ENCODE measurements at regions not wholly inside any gene's neighbourhood (a gene's known extent, or its start where the extent isn't known, plus 50 kb on each side); places are given as distances from the start of the nearest gene placed in this dataset.

GRCh38 chr3:168470380-168470779, 374.7 kb upstream of the GOLIM4 start:
- no peak for ATAC-seq (ENCODE audit: low read depth)
- TF ChIP-seq CTCF (conservative IDR thresholded peaks at IDR 0.05; ENCODE audit: low read depth, low read length) (no peak), NFE2L2 (IDR thresholded peaks at IDR 0.05; ENCODE audit: low read depth, low read length) (no peak), MXI1 (IDR thresholded peaks at IDR 0.05; ENCODE audit: borderline replicate concordance, low read depth, low read length) (no peak), RAD21 (IDR thresholded peaks at IDR 0.05; ENCODE audit: low read length) (no peak), FOS (IDR thresholded peaks at IDR 0.05; ENCODE audit: low read depth, low read length) (no peak), POLR2A (IDR thresholded peaks at IDR 0.05; ENCODE audit: low read depth, low read length) (no peak), CEBPB (IDR thresholded peaks at IDR 0.05; ENCODE audit: low read depth, low read length) (no peak), RFX5 (IDR thresholded peaks at IDR 0.05; ENCODE audit: low read depth, low read length) (no peak), SMC3 (IDR thresholded peaks at IDR 0.05; ENCODE audit: low read depth, low read length) (no peak), BHLHE40 (IDR thresholded peaks at IDR 0.05; ENCODE audit: low read depth, low read length) (no peak), MAZ (IDR thresholded peaks at IDR 0.05; ENCODE audit: borderline replicate concordance, low read depth, low read length) (no peak), MAFK (IDR thresholded peaks at IDR 0.05; ENCODE audit: low read depth, low read length) (no peak), CHD1 (IDR thresholded peaks at IDR 0.05; ENCODE audit: low read depth, low read length) (no peak), RCOR1 (IDR thresholded peaks at IDR 0.05; ENCODE audit: insufficient replicate concordance, low read length) (no peak)
- TF ChIP-seq, protein P1, sequence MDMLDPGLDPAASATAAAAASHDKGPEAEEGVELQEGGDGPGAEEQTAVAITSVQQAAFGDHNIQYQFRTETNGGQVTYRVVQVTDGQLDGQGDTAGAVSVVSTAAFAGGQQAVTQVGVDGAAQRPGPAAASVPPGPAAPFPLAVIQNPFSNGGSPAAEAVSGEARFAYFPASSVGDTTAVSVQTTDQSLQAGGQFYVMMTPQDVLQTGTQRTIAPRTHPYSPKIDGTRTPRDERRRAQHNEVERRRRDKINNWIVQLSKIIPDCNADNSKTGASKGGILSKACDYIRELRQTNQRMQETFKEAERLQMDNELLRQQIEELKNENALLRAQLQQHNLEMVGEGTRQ (IDR thresholded peaks at IDR 0.05; ENCODE audit: low read depth, low read length) = no peak
- TF ChIP-seq, protein P2, sequence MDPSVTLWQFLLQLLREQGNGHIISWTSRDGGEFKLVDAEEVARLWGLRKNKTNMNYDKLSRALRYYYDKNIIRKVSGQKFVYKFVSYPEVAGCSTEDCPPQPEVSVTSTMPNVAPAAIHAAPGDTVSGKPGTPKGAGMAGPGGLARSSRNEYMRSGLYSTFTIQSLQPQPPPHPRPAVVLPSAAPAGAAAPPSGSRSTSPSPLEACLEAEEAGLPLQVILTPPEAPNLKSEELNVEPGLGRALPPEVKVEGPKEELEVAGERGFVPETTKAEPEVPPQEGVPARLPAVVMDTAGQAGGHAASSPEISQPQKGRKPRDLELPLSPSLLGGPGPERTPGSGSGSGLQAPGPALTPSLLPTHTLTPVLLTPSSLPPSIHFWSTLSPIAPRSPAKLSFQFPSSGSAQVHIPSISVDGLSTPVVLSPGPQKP (IDR thresholded peaks at IDR 0.05; ENCODE audit: borderline replicate concordance, low read depth, low read length) = no peak
- Histone ChIP-seq H3K27ac (ENCODE audit: insufficient read depth, low read length) (no peak overlapping the region), H3K4ac (ENCODE audit: low read depth, low read length) (no peak overlapping the region), H4K8ac (ENCODE audit: low read depth in 2 of 2, low read length in 2 of 2) (no peak overlapping the region), H2AK9ac (replicated peaks; ENCODE audit: low read depth, low read length, poor library complexity) (no peak overlapping the region), H3K4me3 (ENCODE audit: insufficient read depth, low read depth, low read length) (no peak overlapping the region), H2BK120ac (ENCODE audit: low read depth, low read length) (no peak overlapping the region), H3K4me1 (ENCODE audit: control insufficient read depth, insufficient read depth, low read length) (no peaks in the 10 kb centered on the region), H2AK5ac (ENCODE audit: low read depth, low read length) (no peak overlapping the region), H3K56ac (ENCODE audit: extremely low read depth, insufficient read depth, low read length) (no peak overlapping the region), H4K91ac (ENCODE audit: insufficient read depth, low read depth, low read length) (no peak overlapping the region), H3K9me3 (ENCODE audit: control insufficient read depth, insufficient read depth, low read length) (no peaks in the 10 kb centered on the region), H3K36me3 (ENCODE audit: control insufficient read depth, insufficient read depth, low read length) (no peaks in the 10 kb centered on the region), H3K14ac (replicated peaks; ENCODE audit: low read depth, low read length) (no peak overlapping the region), H3K79me1 (ENCODE audit: low read depth in 1 of 2, low read length in 2 of 2) (no peaks in the 10 kb centered on the region), H3K23ac (ENCODE audit: low read depth, low read length) (no peak overlapping the region), H2BK15ac (ENCODE audit: low read depth, low read length) (no peak overlapping the region), H2AFZ (replicated peaks; ENCODE audit: low read length, poor library complexity) (no peak overlapping the region), H3K27me3 (ENCODE audit: control insufficient read depth, insufficient read depth, low read length) (no peaks in the 10 kb centered on the region), H3K9me1 (ENCODE audit: insufficient read depth, low read length) (no peaks in the 10 kb centered on the region), H3K18ac (ENCODE audit: low read depth, low read length) (no peak overlapping the region), H3K4me2 (ENCODE audit: low read depth, low read length) (no peak overlapping the region), H2BK20ac (ENCODE audit: low read depth, low read length) (no peak overlapping the region), H4K5ac (ENCODE audit: low read depth, low read length) (no peak overlapping the region), H2BK5ac (ENCODE audit: low read depth, low read length, poor library complexity, severe bottlenecking) (no peak overlapping the region), H3K9ac (ENCODE audit: low read depth, low read length) (no peak overlapping the region), H4K20me1 (ENCODE audit: insufficient read depth, low read length) (no peaks in the 10 kb centered on the region)
- CTCF ChIA-PET = interaction anchor here (0.6 to 2.5 kb wide), 3 partner anchors 11 to 377 kb away, joined by 3 to 10 read pairs (median 9); no protein-coding TSS in a partner anchor
- no peak for DNase-seq
- BruUV-seq (replicated peaks) = no TSS peak
- dilution Hi-C loops (cut with HindIII; ENCODE audit: low sequenced_read_pairs, unreplicated experiment) (no loop called here), in situ Hi-C loops (cut with MboI; ENCODE audit: low sequenced_read_pairs) (loop anchor here (10.0 kb wide), 1 partner anchor 256 kb away; no protein-coding TSS in a partner anchor), intact Hi-C loops (cut with micrococcal nuclease) (no loop called here)
- no CpG with 5 or more reads among the region's 4 CpGs for WGBS, 2 experiments (ENCODE audit: extremely low coverage in 2 of 2, insufficient read length in 1 of 2)
- POLR2A ChIA-PET (ENCODE audit: unreplicated experiment) = no interaction called here
